Left hindlimb (tissue), 1 donor: ENCODE measurements at regions not wholly inside any gene's neighbourhood (a gene's known extent, or its start where the extent isn't known, plus 50 kb on each side); places are given as distances from the start of the nearest gene placed in this dataset.
"Not testable (repeated sequence)": the region's sequence is repeated elsewhere in the genome, so short reads cannot be mapped to it uniquely, and the experiment has no call there.

Source experiments
- DNase-seq: peaks from one replicate; pipeline ENCODE4 v3.0.0-alpha.2; 2018

DNA sequence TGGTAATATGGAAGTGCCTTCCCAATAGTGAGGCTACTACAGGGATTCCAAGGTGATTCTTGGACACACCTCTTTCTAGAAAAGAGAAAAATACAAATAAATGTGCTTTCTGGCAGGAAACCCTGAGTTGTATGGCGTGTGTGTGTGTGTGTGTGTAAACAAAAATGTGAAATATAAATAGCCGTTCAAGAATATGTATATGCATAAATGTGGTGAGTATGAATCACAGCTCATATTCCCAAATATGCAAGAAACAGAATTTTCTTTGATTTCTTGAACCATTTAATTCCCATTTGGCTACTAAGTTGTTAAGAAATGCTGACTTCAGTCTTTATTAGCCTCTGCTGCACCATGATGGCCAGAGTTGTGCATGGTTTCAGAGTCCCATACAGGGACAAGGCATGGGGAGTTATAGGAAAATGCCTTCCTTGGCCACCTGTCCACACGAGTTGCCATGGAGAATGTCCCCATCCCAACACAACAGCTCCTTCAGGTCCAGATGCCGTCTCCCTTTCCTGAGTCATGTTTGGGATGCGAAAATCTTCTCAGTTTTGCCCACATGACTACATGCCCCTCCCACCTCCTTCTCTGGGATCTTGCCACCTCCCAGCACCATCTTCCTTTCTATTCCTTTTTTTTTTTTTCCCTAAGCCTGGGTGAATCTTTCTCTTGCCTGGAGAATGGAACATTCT, 312.4 kb upstream of the ECI2 start:
- DNase-seq, result no peak

DNA sequence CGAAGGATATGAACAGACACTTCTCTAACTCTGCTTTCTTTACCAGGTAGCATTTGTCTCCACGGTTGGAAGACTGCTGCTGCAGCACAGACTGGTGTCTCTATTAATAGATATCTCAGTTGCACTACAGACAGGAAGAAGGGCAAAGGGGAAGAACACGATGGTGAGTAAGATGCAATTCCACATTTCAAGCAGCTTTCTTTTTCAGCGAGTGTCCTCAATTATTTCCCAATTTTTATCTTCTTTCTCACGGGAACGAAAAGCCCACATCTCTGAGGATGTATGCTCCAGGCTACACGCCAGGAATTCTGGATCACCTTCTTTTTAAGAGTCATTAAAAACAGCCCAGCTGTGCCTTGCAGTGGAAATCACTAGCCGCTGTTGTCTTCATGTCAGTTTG, 311.6 kb upstream of the ECI2 start:
- DNase-seq, result no peak

DNA sequence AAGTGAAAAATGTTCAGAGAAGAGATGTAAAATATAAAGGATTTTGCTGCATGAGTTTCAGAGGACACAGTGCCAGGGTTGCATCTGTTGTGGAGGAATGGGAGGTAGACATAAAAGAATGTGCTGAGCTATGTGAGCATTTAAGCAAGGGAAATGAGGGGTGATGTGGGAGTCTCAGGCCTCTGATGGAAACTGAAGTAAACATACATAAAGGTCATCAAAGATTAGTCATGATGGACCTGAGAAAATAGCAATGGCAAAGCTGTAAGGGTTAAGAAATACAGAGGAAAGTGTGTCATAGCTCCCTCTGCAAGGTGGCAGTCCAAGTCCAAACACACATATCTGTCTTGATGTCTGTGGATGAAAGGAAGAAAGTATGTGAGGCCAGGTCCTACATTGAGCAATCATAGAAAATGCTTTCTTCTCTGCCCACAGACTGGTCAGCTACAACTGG, 306.6 kb upstream of the ECI2 start:
- no peak for DNase-seq

DNA sequence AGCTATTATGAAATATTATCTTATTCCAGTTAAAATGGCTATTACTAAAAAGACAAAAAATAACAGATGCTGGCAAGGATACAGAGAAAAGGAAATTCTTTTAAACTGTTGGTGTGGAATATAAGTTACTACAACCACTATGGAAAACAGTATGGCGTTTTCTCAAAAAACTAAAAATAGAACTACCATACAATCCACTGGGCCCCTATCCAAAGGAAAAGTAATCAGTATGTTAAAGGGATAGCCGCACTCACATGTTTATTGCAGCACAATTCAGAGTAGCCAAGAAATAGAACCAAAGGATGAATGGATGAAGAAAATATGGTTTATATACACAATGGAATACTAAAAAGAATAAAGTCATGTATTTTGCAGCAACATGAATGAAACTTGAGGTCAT, 303.8 kb upstream of the ECI2 start:
- no peak for DNase-seq

DNA sequence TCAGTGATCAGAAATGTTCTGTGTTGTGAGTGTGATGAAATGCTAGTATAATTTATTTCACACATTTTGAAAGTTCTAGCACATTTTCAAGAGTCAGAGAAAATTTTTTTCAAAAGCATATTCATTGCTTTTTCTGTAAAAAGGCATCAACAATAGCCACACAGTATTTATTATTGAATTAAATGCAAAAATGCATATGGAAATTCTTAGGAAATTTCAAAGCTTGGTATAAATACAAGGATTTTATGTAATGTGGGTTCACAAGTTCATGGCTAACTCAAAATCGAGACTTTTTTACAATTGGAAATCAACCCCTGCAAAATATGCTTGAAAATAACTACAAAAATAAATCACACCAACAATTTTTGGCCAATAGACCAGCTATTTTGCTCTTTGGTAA, 302.0 kb upstream of the ECI2 start:
- no peak for DNase-seq

DNA sequence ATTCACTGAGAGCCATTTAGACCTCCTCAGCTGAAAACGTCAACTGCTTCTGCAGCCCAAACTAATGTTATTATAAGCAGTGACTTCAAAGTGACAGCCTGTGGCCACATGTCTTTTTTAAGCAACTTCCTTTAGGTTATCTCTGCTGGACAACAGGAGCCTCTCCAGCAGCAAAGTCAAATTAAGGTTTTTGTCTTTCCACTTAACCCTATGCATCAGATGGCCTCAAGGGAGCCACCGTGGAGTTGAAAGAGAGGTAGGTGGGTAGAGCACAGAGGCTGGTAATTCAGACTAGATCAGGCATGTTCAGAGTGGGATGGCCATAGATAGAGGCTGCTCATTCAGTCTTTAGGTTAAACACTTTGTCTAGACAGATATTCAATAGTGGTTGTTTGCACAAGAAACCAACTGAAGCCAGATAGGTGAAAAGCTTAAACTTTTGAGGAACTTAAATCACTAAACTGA, 300.6 kb upstream of the ECI2 start:
- no peak for DNase-seq

DNA sequence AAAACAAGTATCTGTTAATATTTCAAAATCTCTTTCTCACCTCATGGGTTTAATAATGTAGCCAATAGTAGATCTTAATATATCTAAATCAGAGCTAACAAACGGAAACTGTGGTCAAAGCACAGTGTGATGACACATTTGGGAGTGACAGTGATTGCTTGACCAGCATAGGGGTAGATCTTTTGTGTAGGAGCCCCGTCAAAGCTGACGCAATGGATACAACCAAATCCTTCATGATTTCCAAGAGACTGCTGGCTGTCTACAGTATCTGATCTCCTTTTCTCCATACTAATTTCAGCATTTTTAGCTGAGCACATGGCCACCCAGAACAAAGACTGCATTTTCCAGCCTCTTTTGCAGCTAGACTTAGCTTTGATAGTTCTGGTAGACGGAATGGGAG, 299.3 kb upstream of the ECI2 start:
- no peak for DNase-seq

DNA sequence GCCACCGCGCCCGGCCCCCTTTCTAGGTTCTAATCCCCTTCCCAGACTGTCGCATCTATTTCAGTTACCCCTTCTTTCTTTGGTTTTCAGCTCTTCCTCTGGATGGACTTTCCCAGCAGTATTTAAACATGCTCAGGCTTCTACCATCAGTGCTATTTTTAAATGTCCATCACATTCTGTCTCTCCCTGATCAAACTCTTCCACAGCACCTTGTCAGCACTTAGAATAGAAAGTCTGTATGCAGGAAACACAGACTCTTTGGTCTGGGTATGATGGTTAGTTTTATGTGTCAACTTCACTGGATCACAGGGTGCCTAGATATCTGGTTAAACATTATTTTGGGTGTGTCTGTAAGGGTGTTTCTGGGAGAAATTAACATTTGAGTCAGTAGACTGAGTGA, 297.8 kb upstream of the ECI2 start:
- DNase-seq, result no peak

DNA sequence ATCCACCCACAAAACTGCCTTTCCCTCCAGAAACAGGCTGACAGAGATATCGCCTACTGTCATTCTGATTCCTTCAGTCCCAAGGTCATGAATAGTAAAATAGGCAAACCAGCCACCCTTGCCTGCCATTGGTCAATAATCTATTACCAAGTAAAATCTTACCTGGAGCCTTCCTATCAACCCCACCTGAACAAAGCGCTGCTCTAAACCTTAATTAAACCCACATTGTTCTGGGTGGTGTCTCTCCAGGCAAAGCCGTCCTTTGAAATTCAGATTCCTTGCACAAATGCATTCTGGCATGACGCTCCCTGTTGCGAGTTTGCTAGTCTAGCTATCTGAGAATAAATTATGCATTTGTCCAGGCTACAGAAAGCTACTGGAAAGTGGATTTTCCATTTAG, 291.6 kb upstream of the ECI2 start:
- DNase-seq, result no peak

DNA sequence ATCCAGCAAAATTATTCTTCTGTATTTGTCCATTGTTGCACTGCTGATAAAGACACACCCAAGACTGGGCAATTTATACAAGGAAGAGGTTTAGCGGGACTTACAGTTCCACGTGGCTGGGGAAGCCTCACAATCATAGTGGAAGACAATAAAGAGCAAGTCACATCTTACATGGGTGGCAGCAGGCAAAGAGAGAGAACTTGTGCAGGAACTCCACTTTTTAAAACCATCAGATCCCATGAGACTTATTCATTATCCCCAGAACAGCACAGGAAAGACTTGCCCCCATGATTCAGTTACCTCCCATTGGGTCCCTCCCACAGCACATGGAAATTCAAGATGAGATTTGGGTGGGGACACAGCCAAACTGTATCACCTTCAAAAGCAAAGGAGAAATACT, 286.5 kb upstream of the ECI2 start:
- DNase-seq, result no peak

DNA sequence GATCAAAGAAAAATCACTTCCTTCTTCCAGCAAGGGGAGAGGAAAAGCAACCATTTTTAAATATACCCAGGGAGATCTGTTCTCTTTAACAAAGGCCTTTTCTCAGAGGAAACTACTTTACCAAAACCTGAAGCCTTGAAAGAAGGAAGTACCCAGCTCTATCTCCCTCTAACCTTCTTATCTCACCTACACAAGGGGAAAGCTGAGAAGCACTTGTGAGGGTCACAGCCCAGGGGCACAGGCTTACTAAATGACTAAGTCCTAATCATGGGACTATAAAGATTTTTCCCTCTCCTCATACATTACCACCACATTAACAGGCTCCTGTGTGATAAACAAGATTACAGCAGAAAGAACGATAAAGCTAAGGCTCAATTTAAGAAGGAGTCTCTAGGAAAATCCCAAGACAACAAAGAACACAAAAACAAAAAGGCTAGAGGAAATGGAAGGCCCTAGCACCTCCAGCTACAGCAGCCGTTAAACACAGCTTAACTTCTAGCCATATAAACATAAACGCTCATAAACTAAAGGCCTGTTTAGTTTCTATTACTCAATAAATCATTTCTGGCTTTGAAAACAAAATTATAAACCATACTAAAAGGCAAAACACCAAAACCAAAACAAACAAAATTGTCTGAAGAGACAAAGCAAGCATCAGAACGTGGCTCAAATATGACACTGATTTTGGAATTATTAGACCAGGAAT, 284.9 kb upstream of the ECI2 start:
- DNase-seq, result no peak

DNA sequence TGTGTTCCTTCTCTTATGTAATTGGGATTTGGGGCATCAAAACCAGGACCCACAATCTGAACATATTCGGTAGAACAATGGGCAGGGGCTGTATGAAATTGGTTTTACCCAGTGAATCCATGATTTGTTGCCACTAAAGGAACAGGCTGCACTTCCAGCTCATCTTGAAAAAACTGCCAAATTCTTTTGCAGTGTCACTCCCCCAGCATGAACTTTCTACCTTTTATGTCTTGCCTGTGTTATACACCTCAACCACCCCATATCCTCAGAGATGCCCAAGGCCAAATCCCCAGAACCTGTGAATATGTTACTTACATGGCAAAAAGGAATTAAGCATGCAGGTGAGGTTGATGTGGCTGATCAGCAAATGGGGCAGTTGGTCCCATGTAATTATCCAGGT, 280.2 kb upstream of the ECI2 start:
- no peak for DNase-seq

DNA sequence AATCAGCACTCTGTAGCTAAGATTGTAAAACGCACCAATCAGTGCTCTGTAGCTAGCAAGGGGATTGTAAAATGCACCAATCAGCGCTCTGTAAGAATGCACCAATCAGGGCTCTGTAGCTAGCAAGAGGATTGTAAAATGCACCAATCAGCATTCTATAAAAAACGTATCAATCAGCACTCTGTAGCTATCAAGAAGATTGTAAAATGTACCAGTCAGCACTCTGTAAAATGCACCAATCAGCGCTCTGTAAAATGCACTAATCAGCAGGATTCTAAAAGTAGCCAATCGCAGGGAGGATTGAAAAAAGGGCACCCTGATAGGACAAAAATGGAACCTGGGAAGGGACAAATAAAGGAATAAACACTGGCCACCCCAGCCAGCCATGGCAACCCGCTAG, 278.7 kb upstream of the ECI2 start:
- not testable (repeated sequence) for DNase-seq

DNA sequence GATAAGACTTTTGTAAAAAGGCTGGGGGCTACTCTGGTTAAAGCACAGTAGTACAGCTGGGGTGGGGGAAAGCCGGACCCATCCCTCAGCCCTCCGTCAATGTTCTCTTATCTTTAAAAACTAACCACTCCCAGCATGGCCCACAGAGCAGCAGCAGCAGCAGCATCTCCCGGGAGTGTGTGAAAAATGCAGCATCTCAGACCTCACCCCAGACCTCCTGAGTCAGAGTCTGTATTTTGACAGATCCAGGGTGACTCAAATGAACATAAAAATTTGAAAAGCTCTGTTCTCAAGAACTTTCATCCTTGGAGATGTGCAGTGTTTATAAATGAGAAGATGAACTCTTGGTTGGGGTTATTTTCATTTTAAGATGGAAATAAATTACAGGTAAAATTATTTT, 277.7 kb upstream of the ECI2 start:
- no peak for DNase-seq

DNA sequence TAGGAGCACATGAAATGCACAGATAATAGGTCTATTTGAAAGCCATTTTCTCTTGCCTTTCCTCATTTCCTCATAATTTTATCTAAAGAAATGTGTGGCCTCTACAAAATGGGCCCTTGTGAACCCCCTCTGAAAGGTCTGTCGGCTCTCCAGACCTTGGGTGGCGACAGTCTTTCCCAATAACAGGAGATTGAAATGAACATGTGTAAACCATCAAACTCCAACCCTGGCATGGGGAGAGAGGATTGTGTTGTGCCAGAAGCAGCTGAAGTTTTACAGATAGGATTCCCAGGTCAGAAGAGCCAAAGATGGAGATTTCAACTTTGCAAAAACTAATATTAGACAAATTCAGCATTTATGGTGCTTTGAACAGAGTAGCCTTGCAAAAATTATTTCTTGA, 277.1 kb upstream of the ECI2 start:
- no peak for DNase-seq

DNA sequence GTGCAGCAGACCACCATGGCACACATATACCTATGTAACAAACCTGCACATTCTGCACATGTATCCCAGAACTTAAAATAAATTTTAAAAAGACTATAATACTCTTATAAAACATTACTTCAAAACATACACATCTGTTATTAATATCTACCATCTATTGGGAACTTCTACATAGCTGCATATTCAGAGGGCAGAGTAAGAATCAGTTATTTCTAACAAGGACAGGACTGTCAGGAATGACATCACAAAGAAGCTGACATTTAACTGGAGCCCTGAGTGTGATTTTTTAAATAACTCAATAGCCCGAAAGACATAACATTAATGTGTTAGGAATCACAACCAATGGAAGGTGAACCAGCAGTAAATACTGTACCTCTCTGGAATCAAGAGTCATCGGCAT, 276.7 kb upstream of the ECI2 start:
- no peak for DNase-seq

DNA sequence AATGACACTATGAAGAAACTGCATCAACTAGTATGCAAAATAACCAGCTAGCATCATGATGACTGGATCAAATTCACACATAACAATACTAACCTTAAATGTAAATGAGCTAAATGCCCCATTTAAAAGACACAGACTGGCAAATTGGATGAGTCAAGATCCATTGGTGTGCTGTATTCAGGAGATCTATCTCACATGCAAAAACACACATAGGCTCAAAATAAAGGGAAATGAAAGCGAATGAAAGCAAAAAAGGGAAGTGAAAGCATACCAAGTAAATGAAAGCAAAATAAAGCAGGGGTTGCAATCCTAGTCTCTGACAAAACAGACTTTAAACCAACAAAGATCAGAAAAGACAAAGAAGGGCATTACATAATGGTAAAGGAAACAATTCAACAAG, 272.3 kb upstream of the ECI2 start:
- not testable (repeated sequence) for DNase-seq

DNA sequence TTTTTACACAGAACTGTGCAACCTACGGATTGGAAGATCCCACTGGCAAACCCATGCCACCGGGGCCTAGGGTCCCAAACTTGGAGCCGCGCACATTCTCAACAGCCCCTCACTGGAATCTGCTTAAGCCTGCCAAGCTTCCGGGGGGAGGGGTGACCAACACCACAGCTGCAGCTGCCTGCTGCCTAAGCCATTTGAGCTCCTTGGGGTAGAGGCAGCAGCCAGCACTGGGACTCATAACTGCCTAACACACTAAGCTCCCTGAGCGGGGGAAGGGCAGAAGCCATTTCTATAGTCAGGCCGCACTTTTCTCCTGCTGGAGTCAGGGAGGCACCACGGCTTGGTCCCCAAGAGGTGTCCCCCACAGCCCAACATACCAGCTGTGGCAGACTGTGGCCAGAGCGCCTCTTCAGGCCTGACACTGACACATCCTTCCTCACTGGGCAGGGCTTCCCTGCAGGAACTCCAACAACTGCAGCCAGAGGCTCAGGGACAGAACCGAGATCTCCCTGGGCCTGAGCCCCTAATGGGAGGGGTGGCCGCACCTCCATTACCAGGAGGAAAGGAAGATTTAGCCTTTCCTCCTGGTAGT, 270.3 kb upstream of the ECI2 start:
- DNase-seq, result peak; percentile 61

DNA sequence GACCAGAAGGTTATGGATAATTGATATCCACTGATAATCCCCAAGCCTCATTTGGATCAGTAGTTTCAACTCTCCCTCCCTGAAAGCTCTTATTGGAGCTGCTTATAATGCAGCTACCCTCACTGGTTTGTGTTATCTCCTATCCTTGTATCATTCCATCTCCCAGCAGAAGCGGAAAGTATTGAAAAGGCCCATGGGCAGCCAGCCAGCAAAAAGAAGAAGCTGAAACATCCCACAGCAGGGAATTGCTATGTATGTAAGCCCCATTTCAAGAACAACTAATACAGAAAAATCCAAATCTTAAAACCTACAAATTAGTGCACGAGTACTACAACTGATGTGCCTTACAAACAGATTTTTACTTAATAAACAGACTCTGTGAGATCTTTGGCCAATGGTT, 269.0 kb upstream of the ECI2 start:
- DNase-seq, result no peak

DNA sequence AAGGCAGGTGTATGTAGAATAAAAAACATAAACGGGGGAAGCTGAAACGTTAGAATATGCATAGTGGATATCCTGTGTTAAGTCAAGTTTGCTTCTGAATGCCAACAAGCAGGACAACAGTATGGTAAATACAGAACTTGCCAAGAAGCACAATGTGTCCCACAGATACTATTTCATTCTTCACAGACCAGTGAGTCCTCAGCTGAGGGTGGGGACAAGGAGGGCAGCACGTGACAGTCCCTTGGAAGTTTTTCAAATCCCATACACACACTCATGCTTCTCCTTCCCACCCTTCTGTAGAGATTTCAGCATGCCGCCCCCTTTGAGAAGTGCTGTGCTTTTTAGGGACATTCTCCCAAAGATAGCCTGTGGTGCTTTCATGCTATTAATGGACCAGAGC, 268.5 kb upstream of the ECI2 start:
- DNase-seq, result no peak

DNA sequence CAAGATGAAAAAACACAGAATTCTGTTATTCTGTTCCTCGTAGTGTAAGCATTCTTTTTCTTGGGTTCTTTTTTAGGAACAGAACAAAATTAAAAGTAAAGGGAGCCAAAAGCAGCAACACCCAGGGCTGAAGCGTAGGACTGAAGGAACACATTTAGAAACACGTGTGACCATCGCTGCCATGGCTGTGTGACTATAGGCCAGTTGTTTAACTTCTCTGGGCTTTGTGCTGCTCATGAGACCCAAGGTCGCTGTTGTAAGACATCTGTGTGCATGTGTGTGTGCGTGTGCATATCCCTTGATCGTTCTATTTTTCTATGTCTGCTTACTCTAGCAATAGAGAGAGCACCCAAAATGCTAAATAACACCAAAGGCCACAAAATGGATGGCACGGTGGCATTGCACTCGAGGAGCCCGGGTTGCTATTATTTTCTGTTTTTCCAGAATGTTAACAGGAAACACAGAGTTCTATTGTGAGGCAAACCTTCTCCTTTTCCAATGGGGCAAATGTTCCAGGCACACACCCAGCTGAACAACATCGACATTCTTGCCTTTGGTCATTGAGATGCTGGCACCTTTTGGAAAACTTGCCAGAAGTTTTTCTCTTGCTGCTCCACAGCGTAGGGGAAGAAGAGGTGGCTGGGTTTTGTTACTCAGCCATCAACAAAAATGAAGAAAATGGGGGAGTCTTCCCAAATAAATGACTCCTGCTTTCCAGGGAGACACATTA, 267.8 kb upstream of the ECI2 start:
- DNase-seq, result no peak

DNA sequence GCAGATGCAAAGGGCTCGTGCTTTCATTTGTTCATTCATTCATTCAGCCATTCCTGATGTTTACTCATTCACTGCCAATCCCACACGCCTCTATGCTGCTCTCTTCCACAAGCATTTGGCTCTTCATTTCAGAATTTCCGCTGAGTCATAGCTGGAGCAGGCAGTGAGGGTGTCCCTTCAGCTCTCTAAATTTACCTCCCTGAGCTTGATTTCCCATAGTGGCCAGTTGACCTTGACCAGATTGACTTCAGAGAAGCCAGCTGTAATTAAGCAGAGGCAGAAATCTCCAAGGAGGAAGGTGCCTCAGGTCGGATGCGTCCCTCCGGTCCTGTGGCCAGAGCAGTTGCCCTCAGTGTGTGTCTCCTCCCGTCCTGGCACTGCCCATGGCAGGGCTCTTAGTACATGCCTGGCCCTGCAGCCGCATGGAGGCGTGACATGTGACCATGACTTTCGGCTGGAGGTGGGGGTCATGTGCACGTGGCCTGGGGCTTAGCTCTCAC, 267.2 kb upstream of the ECI2 start:
- DNase-seq, result no peak
